HUES48 (cell line): ENCODE measurements at regions not wholly inside any gene's neighbourhood (a gene's known extent, or its start where the extent isn't known, plus 50 kb on each side); places are given as distances from the start of the nearest gene placed in this dataset.
A peak's percentile ranks its signal among the peaks of the same experiment; 100 is the strongest.

ENCODE experiments used
- H3K27ac ChIP-seq: one replicate; pipeline ENCODE4 v1.7.0; 2013; ENCODE audit warnings: low read depth, low read length, inconsistent platforms
- H3K27me3 ChIP-seq: 2 replicates; pipeline ENCODE4 v1.6.1; 2013; ENCODE audit warnings: mild to moderate bottlenecking, low read length; ENCODE audit not compliant: control insufficient read depth, insufficient read depth
- H3K36me3 ChIP-seq: 2 replicates; pipeline ENCODE4 v1.6.1; 2013; ENCODE audit warnings: low read length; ENCODE audit not compliant: control insufficient read depth, insufficient read depth
- H3K4me1 ChIP-seq: 2 replicates; pipeline ENCODE4 v1.6.1; 2013; ENCODE audit warnings: mild to moderate bottlenecking, low read length; ENCODE audit not compliant: control insufficient read depth, insufficient read depth
- H3K4me3 ChIP-seq: 2 replicates; pipeline ENCODE4 v1.5.1; 2013; ENCODE audit warnings: mild to moderate bottlenecking, low read depth, low read length
- H3K9ac ChIP-seq: 2 replicates; pipeline ENCODE4 v1.6.1; 2013; ENCODE audit warnings: mild to moderate bottlenecking, low read depth, low read length, moderate library complexity
- H3K9me3 ChIP-seq: 2 replicates; pipeline ENCODE4 v1.6.1; 2013; ENCODE audit warnings: low read length; ENCODE audit not compliant: control insufficient read depth, insufficient read depth

GRCh38 chr3:27943106-27943505, 221.0 kb upstream of the EOMES start:
- Histone ChIP-seq H3K27me3 (no peaks in the 10 kb centered on the region), H3K4me3 (no peak overlapping the region), H3K9me3 (no peaks in the 10 kb centered on the region), H3K4me1 (no peaks in the 10 kb centered on the region), H3K36me3 (no peaks in the 10 kb centered on the region), H3K9ac (no peak overlapping the region), H3K27ac (no peak overlapping the region)

GRCh38 chr3:27945229-27945628, 223.1 kb upstream of the EOMES start:
- no peaks in the 10 kb centered on the region for H3K9me3 ChIP-seq
- H3K4me3 ChIP-seq: no peak overlapping the region
- H3K27ac ChIP-seq: no peak overlapping the region
- no peaks in the 10 kb centered on the region for H3K27me3 ChIP-seq
- H3K36me3 ChIP-seq: no peaks in the 10 kb centered on the region
- H3K4me1 ChIP-seq: no peaks in the 10 kb centered on the region
- no peak overlapping the region for H3K9ac ChIP-seq

- Histone ChIP-seq H3K27ac (no peak overlapping the region), H3K9ac (no peak overlapping the region)
These were observed 238.0 kb upstream of the EOMES start for GRCh38 chr3:27960133-27960532.

GRCh38 chr3:27963519-27963918, 241.4 kb upstream of the EOMES start:
- H3K27ac ChIP-seq: no peak overlapping the region
- H3K36me3 ChIP-seq: no peaks in the 10 kb centered on the region
- no peaks in the 10 kb centered on the region for H3K4me1 ChIP-seq
- no peak overlapping the region for H3K9ac ChIP-seq
- H3K9me3 ChIP-seq: no peaks in the 10 kb centered on the region
- H3K27me3 ChIP-seq: no peaks in the 10 kb centered on the region
- no peak overlapping the region for H3K4me3 ChIP-seq

More at GRCh38 chr3:27960133-27960532, 238.0 kb upstream of the EOMES start:
- Histone ChIP-seq H3K27me3 (no peaks in the 10 kb centered on the region), H3K9me3 (no peaks in the 10 kb centered on the region), H3K36me3 (no peaks in the 10 kb centered on the region), H3K4me1 (no peaks in the 10 kb centered on the region), H3K4me3 (no peak overlapping the region)

GRCh38 chr3:27971600-27971999, 249.5 kb upstream of the EOMES start:
- Histone ChIP-seq H3K4me1 (peaks cover 9% of the 10 kb centered on the region), H3K27ac (peak overlapping the region; percentile 33), H3K4me3 (no peak overlapping the region), H3K27me3 (no peaks in the 10 kb centered on the region), H3K36me3 (no peaks in the 10 kb centered on the region), H3K9me3 (no peaks in the 10 kb centered on the region), H3K9ac (no peak overlapping the region)

- no peaks in the 10 kb centered on the region for H3K9me3 ChIP-seq
- no peak overlapping the region for H3K27ac ChIP-seq
- no peak overlapping the region for H3K9ac ChIP-seq
- peaks cover 2% of the 10 kb centered on the region for H3K4me1 ChIP-seq
- H3K4me3 ChIP-seq: no peak overlapping the region
- no peaks in the 10 kb centered on the region for H3K27me3 ChIP-seq
- no peaks in the 10 kb centered on the region for H3K36me3 ChIP-seq
These were observed 254.8 kb upstream of the EOMES start for GRCh38 chr3:27976933-27977332.

GRCh38 chr3:27978440-27978839, 256.3 kb upstream of the EOMES start:
- no peak overlapping the region for H3K27ac ChIP-seq
- H3K36me3 ChIP-seq: no peaks in the 10 kb centered on the region
- no peak overlapping the region for H3K9ac ChIP-seq
- no peak overlapping the region for H3K4me3 ChIP-seq
- H3K4me1 ChIP-seq: no peaks in the 10 kb centered on the region
- H3K9me3 ChIP-seq: no peaks in the 10 kb centered on the region
- no peaks in the 10 kb centered on the region for H3K27me3 ChIP-seq

GRCh38 chr3:27985369-27986035, 255.9 kb upstream of the CMC1 start:
- no peak overlapping the region; the same call in 1 of the 2 replicates for H3K4me3 ChIP-seq
- peak overlapping the region; percentile 49 for H3K27ac ChIP-seq
- peak overlapping the region; percentile 28; the same call in 1 of the 2 replicates for H3K9ac ChIP-seq
- H3K4me1 ChIP-seq: peaks cover 15% of the 10 kb centered on the region
- H3K36me3 ChIP-seq: no peaks in the 10 kb centered on the region
- H3K9me3 ChIP-seq: no peaks in the 10 kb centered on the region
- H3K27me3 ChIP-seq: no peaks in the 10 kb centered on the region

GRCh38 chr3:27986234-27986879, 255.1 kb upstream of the CMC1 start:
- H3K4me1 ChIP-seq: peaks cover 15% of the 10 kb centered on the region
- no peaks in the 10 kb centered on the region for H3K36me3 ChIP-seq
- H3K27ac ChIP-seq: peak overlapping the region; percentile 49
- H3K4me3 ChIP-seq: no peak overlapping the region
- no peaks in the 10 kb centered on the region for H3K27me3 ChIP-seq
- peak overlapping the region; percentile 28; the same call in 1 of the 2 replicates for H3K9ac ChIP-seq
- no peaks in the 10 kb centered on the region for H3K9me3 ChIP-seq

GRCh38 chr3:27990324-27990723, 251.1 kb upstream of the CMC1 start:
- Histone ChIP-seq H3K27ac (no peak overlapping the region), H3K4me1 (peaks cover 14% of the 10 kb centered on the region), H3K9ac (no peak overlapping the region), H3K36me3 (no peaks in the 10 kb centered on the region), H3K4me3 (no peak overlapping the region), H3K27me3 (no peaks in the 10 kb centered on the region), H3K9me3 (no peaks in the 10 kb centered on the region)

GRCh38 chr3:27990837-27991236, 250.6 kb upstream of the CMC1 start:
- H3K9me3 ChIP-seq: no peaks in the 10 kb centered on the region
- H3K36me3 ChIP-seq: no peaks in the 10 kb centered on the region
- H3K4me1 ChIP-seq: peaks cover 9% of the 10 kb centered on the region
- H3K4me3 ChIP-seq: no peak overlapping the region
- no peak overlapping the region for H3K9ac ChIP-seq
- H3K27ac ChIP-seq: no peak overlapping the region
- H3K27me3 ChIP-seq: no peaks in the 10 kb centered on the region
